Astrocyte of the hippocampus (primary cell): ENCODE measurements at regions not wholly inside any gene's neighbourhood (a gene's known extent, or its start where the extent isn't known, plus 50 kb on each side); places are given as distances from the start of the nearest gene placed in this dataset.
A peak's percentile ranks its signal among the peaks of the same experiment; 100 is the strongest.

ENCODE experiments used
- DNase-seq: peaks from one replicate; pipeline ENCODE4 v3.0.0; 2011; ENCODE audit warnings: low read depth, low spot score

DNA sequence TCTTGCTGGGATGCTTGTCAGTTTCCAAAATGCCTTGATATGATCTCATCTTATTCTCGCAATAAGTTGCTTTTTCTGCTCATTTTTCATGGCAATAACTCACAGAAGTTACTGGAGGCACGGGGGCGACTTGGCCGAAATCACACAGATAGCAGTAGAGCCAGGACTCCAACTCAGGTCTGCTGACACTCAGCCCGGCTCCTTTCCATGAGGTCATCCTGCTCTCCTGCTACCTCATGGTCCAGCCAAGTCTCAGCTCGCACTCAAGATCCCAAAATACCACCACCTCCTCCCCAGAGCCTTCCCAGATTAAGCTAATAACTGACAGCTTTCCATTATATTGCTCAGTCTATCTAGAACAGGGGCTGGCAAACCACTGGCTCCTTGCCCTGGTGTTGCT is 269.5 kb downstream of the MAP2K4 start:
- no peak for DNase-seq

DNA sequence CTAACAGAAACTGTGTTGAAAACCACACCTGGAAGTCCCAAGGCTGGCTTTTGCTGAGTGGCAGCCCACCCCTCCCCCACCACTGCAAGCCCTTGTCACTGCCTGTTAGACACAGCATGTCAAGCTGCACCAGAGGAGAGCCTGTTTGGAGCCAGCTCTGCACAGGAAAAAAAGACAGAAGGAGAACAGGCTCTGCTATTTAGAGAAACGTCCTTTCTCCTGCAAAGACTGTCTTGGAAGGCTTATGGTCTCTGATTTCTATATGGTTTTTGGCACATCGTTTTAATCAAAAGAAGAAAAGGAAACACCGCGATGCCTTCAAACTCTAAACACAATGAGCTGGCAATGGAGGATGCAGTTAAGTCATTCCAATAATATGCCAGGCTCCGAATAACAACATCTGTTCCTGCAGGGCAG is 275.5 kb downstream of the MAP2K4 start:
- DNase-seq = no peak

DNA sequence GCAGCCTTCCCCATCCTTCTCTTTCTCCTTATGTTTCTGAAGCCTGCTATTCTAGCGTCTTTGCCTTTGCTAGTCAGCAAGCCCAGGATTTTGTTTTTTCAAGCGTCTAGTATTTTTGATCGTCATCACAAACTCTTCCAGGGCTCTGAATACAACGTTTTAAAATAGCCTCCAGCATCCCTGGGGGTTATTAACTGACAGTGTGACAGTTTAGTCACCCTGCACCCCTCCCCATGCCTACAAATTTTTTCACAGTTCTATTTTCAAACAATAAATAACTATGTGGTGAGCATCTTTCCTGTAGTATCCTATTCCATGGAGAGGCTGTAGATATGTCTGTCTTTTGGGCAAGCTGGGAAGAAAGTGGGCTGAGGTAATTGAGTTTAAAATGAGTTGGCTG is 280.9 kb downstream of the MAP2K4 start:
- DNase-seq = no peak

DNA sequence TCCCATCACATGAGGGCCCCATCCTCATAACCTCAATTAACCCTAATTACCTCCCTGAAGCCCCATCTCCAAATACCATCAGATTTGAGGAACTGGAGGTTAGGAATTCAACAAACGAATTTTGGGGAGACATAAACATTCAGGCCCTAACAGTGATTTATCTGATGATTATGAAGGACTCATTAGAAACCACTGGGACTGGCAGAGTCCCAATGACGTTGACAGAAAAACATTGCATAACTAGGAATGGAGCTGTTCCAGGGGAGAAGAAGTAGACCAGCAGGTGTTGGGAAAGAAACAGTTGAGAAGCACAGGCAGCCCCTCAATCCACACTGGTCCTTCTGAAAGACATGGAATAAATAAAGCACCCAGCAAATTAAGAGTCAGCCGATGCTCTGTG is 282.0 kb downstream of the MAP2K4 start:
- DNase-seq = no peak

DNA sequence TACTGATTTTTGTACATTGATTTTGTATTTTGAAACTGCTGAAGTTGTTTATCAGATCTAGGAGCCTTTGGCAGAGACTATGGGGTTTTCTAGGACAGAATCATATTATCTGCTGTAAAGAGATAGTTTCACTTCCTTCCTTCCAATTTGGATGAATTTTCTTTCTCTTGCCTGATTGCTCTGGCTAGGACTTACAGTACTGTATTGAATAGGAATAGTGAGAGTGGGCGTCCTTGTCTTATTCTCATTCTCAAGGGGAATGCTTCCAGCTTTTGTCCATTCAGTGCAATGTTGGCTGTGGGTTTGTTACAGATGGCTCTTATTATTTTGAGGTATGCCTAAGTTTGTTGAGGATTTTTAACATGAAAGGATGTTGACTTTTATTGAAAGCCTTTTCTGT is 290.1 kb downstream of the MAP2K4 start:
- no peak for DNase-seq

DNA sequence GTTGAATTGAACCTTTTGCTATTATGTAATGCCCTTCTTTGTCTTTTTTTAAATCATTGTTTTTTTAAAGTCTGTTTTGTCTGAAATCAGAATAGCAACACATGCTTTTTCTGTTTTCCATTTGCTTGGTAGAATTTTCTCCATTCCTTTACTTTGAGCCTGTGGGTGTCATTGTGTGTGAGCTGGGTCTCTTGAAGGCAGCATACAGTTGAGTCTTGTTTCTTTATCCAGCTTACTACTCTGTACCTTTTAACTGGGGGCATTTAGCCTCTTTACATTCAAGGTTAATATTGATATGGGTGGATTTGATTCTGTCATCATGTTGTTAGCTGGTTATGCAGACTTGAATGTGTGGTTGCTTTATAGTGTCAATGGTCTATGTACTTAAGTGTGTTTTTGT is 292.0 kb downstream of the MAP2K4 start:
- no peak for DNase-seq

DNA sequence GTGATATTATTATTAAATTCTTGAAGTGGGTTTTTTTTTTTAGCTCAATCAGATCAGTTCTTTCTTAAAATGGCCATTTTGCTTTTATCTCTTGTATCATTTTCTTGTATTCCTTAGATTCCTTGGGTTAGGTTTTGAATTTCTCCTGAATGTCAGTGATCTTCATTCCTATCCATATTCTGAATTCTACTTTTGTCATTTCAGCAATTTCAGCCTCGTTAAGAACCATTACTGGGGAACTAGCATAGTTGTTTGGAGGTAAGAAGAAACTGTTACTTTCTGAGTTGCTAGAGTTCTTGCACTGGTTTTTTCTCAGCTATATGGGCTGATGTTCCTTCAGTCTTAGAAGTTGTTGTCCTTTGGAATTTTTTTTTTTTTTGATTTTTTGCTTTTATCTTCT is 293.1 kb downstream of the MAP2K4 start:
- no peak for DNase-seq

DNA sequence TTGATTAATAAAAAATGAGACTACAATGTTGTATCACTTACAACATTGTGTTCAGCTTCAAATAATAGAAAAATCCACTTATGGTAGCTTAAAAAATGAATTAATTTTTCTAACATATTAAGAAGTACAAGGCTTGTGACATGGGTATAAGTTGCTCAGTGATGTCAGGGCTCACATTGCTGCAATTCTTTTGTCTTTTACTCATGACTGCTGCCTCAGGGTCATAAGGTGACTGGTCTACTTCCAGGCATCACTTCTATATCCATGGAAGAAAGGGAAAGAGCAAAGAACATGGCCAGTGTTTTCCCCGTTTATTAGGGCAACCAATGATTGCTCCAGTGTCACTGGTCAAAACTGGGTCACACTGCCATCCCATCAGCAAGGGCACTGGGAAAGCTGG is 295.3 kb downstream of the MAP2K4 start:
- no peak for DNase-seq

DNA sequence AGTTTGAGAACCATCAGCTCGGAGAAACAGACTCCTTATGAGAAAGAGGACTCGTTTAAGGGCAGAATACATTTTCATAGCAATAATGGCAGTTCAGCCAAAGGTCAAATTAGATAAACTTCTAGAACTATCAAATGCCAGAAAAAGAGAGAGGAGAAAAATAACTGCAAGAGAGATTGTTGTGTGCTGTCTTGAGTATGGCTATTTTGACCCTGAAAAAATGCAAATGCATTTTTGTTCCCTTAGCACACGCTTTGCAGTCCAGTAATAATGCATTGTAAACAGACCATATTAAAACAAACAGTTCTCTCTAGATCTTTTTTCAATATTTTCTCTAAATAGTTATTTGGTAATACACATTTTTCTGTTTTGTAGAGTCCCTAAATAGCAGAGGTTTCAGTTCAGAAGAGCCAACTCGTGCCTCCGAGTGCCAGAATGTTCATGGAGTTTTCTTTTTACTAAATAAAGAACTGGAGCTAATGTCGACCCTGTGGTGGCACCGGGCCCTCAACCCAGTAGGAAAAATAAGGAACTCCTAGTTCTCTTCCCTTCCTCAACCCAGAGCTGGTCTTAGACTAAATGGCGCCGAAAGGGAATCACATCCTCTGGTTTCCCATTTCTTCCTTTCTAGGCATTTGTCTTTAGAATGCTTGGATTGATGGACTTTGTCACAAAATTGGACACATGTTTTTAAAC is 298.0 kb downstream of the MAP2K4 start:
- DNase-seq = no peak

DNA sequence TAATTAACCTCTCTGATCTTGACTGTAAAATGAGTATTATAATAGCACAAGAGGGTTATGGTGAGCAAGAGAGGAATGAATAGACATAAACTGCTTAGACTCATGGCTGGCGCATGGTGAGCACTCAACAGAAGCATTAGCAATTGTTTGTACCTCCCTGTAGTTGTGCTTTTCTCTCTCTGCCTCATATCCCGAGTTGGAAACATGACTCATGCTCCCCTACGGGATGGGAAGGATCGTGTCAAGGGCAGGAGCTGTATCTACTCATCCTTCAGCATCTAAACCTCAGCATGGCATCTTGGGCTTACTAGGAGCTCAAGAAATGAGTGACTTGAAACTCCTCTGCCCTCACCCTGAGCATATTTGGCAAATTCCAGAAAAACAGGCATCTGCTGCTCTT is 299.6 kb downstream of the MAP2K4 start:
- DNase-seq = no peak

DNA sequence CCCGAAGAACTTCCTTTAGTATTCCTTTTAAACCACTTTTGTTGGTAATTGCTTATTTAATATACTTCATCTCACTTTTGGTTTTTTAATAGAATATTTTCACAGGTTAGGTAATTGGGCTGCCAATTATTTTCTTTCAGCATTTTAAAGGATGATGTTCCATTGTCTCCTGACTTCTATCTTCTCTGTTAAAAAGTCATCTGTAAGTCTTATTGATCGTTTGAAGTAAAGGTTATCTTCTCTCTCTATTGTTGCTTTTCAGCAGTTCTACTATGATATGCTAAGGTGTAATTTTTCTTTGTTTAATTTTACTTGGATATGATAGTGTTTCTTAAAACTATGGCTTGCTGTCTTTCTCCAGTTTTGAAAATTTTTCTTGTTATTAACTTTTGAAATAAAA is 307.5 kb downstream of the MAP2K4 start:
- DNase-seq = no peak

DNA sequence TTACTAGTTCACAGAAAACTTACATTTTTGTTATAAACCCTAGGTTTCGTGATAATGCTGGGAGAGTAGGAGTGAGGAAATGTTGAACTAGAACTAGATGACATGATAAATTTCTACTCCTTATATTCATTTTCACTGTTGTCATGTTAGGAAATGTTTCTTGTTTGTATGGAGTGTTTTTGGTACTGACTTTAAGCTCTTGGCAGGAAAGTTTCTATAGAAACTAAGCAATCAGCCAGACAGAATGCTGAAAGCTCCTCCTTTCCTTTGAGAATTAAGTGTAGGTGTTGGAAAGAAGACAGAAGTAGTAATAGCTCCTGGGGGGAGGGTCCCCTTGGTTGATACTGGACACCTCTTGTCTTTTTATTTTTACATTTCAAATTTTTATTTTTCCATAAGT is 309.8 kb downstream of the MAP2K4 start:
- DNase-seq = no peak

DNA sequence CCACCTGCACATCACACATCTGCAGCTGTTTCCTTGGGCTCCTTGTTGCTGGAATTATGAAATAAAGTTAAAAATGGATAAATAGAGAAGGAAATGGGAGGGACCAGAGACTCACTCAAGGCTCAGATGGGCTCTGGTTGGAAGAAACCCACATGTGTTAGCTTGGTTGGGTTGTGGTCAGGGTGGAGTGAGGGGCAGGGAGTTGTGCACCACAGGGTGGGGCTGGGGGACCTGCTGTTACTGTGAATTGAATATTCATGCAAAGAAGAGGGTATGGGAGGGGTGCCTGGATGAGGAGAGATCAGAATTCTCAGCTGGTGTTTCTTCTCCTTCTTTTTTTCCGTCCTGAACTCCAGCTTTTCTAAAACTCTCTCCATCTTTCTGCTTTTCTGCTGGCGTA is 320.7 kb downstream of the MAP2K4 start:
- no peak for DNase-seq

DNA sequence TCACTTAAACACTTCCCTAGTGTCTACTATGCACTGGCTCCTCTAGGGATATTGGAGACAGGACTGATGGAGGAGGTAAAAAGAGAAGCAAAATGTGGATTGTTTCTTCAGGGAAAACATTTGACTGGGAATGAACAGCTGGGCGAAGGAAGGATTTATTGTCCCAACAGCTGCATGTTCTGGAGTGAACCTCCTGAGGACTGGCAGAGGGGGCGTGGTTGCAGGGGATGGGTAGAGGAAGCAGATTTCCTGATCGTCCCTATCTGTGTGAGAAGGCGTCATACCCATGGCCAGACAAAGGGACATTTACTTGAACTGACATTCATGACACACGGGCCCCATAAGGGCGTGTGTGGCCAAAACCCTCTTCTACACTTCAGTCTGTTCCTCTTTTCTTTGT is 321.5 kb downstream of the MAP2K4 start:
- DNase-seq = no peak

DNA sequence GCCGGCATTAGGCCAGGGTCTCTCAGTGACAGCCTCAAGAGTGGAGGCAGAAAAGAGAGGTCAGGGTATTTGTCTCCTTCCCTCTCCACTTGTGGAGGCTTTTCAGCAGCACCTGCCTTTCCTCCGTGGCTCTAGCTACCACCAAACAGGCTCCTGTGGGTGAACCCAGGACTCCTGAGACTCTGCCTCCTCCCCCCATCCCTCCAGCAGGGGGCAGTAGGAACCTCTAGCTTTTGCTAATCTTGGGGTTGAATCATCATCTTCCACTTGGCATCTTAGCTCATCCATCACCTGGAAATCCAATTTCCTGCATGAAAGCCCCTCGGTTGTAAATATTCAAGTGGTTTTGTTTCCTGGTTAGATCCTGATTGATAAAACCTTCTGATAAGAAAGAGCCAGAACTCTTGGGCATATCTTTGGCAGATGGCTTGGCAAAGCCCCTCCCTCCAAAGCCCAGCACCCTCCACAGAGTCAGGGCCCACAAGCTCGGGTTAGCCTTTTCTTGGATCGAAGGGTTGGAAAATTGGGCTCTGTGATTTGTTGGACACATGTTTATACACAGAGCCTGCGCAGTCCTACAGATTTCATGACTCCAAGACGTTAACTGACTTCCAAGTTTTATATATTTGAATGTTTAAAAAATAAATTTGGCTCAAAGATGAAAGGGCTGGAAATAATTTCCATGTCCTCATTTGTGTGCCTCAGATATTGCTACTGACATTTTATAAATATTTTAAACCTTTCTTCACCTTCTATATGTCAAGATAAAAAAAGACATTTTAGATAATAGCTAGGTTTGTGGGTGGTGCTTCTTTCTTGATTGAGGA is 322.1 kb downstream of the MAP2K4 start:
- DNase-seq = peak; percentile 2

DNA sequence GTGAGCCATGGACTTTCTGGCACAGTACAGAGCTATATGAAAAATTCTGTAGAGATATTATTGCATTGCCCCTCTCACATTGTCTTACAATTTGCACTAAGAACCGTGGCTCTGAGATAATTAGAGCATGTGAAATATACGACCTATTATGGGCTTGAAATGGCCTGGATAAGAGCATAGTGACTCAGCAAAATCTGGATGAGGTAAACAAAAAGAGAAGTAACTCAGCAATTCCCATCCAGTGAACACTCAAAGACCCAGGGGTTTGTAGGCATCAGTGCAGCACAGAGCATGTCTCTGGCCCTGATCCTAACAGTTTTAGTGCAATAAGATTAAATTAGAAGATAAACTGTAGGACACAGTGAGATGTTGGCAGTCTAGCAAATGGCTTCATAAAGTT is 317.2 kb upstream of the MYOCD start:
- DNase-seq = no peak

DNA sequence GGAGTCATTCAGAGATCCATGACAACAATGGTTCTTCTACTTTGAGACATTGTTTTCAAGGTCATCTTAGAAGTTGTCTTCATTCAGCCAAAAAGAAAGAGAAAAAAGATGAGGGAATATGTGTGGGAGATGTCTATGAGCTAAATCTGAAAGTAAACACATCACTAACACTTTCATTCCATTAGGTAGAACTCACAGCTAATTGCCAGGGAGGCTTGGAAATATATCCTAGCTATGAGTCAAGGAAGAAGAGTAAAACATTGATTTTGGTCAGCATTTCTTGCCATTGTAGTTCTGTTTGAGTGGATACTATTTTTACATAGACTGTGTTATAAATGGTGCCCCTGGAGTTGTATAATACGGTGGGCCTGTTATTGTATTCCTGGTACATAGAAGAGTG is 316.4 kb upstream of the MYOCD start:
- DNase-seq = no peak

DNA sequence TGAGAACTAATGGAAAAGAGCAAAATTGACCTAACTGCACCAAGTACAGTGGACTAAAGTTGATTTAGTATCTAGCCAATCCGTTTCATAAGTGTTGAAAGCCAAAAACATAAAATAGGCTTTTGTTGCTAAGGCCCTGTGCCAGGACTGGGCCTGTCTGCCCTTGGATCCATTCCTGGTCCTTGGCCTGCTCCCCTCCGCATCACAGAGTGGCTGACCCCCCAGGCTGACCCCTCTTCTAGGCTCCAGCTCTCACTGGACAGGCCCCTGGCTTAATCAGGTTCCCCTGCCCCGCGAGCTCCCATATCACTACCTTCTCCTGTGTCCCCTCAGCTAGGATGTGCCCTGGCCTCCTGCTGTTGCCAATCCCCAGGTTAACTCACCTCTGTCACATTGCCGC is 313.6 kb upstream of the MYOCD start:
- DNase-seq = no peak

DNA sequence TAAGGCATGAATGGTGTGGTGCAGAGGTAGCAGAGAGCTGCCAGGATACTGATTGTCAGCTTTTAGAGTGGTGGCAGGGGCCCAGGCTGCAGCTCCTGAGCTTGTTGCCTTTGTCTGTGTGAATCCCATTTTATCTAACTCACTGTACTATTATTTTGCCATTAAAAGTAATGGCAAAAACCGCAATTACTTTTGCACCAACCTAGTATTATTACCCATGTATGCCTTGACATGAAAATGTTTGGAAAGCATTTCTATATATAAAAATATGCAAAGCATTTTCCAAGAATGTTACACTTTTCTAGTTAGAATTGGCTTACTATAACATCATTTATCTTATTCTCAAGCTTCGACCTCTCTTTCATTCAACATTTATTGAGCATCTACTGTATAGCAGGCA is 308.1 kb upstream of the MYOCD start:
- no peak for DNase-seq

DNA sequence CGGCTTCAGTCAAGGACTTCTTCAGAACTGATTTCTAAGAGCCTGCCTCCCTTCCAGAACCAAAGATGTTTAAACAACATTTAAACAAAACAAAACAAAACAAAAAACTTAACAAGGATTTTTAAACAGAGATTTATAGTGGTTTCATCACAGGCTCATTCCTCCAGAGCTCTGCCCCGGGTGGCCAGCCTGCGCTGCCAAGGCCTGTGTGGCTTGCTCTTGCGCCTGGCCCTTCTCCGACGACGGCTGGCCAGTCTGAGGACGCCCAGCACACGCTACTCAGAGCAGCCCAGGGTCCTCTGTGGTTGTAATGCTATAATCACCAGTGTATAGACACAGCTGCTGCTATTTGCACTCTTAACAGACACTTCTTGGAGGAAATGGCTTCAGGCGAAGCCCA is 307.2 kb upstream of the MYOCD start:
- no peak for DNase-seq

DNA sequence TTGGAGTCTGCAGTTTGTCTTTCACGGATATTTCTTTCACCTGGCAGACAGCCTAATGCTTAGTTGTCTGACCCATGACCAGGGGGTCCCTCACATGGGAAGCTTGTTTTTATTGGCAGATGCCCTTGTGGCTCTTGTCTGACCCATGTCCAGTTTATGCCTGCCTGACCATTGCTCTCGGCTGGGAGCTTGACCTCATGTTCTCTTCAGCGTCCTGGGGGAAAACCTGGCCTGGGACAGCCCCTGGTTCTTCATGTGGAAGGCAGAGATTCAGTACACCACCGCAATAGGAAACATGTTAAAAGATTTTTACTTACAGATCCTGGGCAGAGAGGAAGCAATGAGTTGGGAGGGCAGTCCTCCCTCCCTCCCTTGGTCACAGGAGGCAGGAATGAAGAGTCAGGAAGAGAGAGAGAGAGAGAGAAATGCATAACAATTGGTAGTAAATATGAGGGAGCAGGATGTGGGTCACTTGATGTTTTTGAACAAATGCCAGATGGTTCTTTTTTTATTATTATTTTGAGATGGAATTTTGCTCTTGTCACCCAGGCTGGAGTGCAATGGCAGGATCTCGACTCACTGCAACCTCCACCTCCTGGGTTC is 302.7 kb upstream of the MYOCD start:
- DNase-seq = no peak

DNA sequence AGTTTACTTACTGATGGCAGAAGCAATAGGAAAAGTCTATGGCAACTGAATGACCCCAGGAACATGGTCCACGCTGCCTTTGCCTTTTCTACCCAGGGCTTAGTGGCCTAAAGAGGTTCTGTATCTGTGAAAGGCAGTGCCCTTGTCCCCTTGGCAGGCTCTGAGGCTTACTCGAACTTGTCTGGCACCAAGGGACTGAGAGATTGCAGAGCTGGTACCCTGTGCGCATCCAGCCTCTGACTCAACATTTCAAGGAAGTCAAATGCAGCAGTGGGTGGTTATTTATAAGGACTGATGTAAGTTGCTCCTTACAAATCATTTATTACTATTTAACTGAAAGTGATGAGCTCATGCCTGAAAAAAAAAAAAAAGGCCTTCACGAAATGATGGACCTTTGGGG is 299.9 kb upstream of the MYOCD start:
- DNase-seq = no peak

DNA sequence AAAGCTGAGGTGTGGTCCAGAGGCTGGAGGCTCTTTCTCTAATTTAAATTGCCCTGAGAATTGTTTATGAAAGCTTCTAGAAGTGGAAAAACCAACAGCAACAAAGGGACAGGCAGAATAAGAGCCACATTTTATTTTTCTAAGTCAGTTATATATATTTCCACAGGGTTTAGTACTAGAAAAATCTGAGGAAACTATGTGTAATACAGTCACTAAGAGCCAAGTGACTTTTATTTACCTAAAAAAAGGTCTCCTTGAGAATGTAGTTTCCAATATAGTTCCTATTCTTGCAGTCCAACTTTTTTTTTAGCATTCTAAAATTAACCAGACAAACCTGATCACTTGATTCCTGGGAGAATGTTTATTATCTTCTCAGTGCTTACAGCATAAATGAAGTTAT is 296.6 kb upstream of the MYOCD start:
- DNase-seq = no peak
